ENCODE measurements at regions not wholly inside any gene's neighbourhood (a gene's known extent, or its start where the extent isn't known, plus 50 kb on each side); places are given as distances from the start of the nearest gene placed in this dataset.

GRCh38 chr7:121634356-121634755, 238.2 kb upstream of the FAM3C start:
- no peak for TF ChIP-seq RCOR1 (IDR thresholded peaks at IDR 0.05; ENCODE audit: low read length)
- TF ChIP-seq, protein P1, sequence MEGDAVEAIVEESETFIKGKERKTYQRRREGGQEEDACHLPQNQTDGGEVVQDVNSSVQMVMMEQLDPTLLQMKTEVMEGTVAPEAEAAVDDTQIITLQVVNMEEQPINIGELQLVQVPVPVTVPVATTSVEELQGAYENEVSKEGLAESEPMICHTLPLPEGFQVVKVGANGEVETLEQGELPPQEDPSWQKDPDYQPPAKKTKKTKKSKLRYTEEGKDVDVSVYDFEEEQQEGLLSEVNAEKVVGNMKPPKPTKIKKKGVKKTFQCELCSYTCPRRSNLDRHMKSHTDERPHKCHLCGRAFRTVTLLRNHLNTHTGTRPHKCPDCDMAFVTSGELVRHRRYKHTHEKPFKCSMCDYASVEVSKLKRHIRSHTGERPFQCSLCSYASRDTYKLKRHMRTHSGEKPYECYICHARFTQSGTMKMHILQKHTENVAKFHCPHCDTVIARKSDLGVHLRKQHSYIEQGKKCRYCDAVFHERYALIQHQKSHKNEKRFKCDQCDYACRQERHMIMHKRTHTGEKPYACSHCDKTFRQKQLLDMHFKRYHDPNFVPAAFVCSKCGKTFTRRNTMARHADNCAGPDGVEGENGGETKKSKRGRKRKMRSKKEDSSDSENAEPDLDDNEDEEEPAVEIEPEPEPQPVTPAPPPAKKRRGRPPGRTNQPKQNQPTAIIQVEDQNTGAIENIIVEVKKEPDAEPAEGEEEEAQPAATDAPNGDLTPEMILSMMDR (IDR thresholded peaks at IDR 0.05), result no peak
- TF ChIP-seq EZH2phosphoT487 (IDR thresholded peaks at IDR 0.05; ENCODE audit: borderline replicate concordance, low read depth), result no peak
- TF ChIP-seq POLR2AphosphoS5 (IDR thresholded peaks at IDR 0.05; ENCODE audit: low read depth, low read length), result no peak
- TF ChIP-seq RFX5 (IDR thresholded peaks at IDR 0.05; ENCODE audit: low read length), result no peak
- TF ChIP-seq MAX (IDR thresholded peaks at IDR 0.05; ENCODE audit: low read depth), result no peak
- TF ChIP-seq ZBTB33 (IDR thresholded peaks at IDR 0.05; ENCODE audit: borderline replicate concordance, low read depth), result no peak
- TF ChIP-seq RAD21 (IDR thresholded peaks at IDR 0.05; ENCODE audit: low read length), result no peak
- no peak for TF ChIP-seq EP300 (IDR thresholded peaks at IDR 0.05; ENCODE audit: borderline replicate concordance in 1 of 2, low read depth in 1 of 2, low read length in 1 of 2)
- TF ChIP-seq FOSL2 (IDR thresholded peaks at IDR 0.05; ENCODE audit: borderline replicate concordance, low read depth), result no peak
- no peak for TF ChIP-seq SIN3A (IDR thresholded peaks at IDR 0.05; ENCODE audit: borderline replicate concordance, low read depth, low read length)
- no peak for TF ChIP-seq GATA2 (CRISPR knock-in tag; IDR thresholded peaks at IDR 0.05)

All from SK-N-SH (cell line).